Naive thymus-derived CD4-positive, alpha-beta T cell (primary cell): ENCODE measurements at regions not wholly inside any gene's neighbourhood (a gene's known extent, or its start where the extent isn't known, plus 50 kb on each side); places are given as distances from the start of the nearest gene placed in this dataset.

Experiments
- ATAC-seq: fragments of 150-1000 bp; cut with Tn5 transposase; 2 replicates; pipeline ENCODE4 v1.10.0; 2021; ENCODE audit warnings: mild to moderate bottlenecking, moderate library complexity
- CTCF ChIA-PET: fragments of 350-600 bp; sonication (Branson Sonifier 250); formaldehyde crosslinking; loops from one replicate; lab custom pipeline; 2021; ENCODE audit warnings: antibody characterized with exemption; lab: Charles Lee
- POLR2A ChIA-PET: fragments of 350-600 bp; sonication (Branson Sonifier 250); formaldehyde crosslinking; loops from one replicate; lab custom pipeline; 2021; ENCODE audit warnings: antibody characterized with exemption, inconsistent platforms; lab: Charles Lee
- DNase-seq, 9 donors: peaks; one replicate each; pipeline versions ENCODE4 v3.0.0 to v3.0.0-alpha.2; 2020 to 2022; ENCODE audit warnings: mixed read lengths in 1 of 9
- H3K27ac ChIP-seq: one replicate; pipeline ENCODE4 v1.7.0; 2013; ENCODE audit warnings: mild to moderate bottlenecking, low read depth, low read length, moderate library complexity
- H3K27me3 ChIP-seq, 2 donors: one replicate each; pipeline ENCODE4 v1.7.0; 2013; ENCODE audit warnings: low read length in 2 of 2, mild to moderate bottlenecking in 2 of 2, moderate library complexity in 2 of 2; ENCODE audit not compliant: control insufficient read depth in 2 of 2, insufficient read depth in 2 of 2
- H3K36me3 ChIP-seq, 3 experiments: 1 replicate in 2 of 3; 2 replicates in 1 of 3; pipeline ENCODE4 v1.7.0; 2013; ENCODE audit warnings: low read length in 3 of 3, mild to moderate bottlenecking in 3 of 3, moderate library complexity in 1 of 3; ENCODE audit not compliant: insufficient read depth in 3 of 3, control insufficient read depth in 2 of 3
- H3K4me1 ChIP-seq, 2 donors: one replicate each; pipeline ENCODE4 v1.7.0; 2013; ENCODE audit warnings: low read length in 2 of 2, mild to moderate bottlenecking in 2 of 2, moderate library complexity in 1 of 2; ENCODE audit not compliant: control insufficient read depth in 2 of 2, insufficient read depth in 2 of 2
- H3K4me3 ChIP-seq: 2 replicates; pipeline ENCODE4 v1.7.0; 2013; ENCODE audit warnings: mild to moderate bottlenecking, low read length
- H3K9me3 ChIP-seq, 3 experiments: 1 replicate in 2 of 3; 2 replicates in 1 of 3; pipeline ENCODE4 v1.7.0; 2013; ENCODE audit warnings: low read length in 3 of 3; ENCODE audit not compliant: control insufficient read depth in 2 of 3
- H3K27ac Mint-ChIP-seq, 9 donors: one replicate each; pipeline ENCODE4 v1.8.0; 2020 to 2022; ENCODE audit warnings: mixed read lengths in 9 of 9, mild to moderate bottlenecking in 8 of 9, moderate library complexity in 5 of 9, inconsistent platforms in 2 of 9
- H3K27me3 Mint-ChIP-seq, 5 donors: one replicate each; pipeline ENCODE4 v1.8.0; 2021 to 2022; ENCODE audit warnings: mixed read lengths in 5 of 5, mild to moderate bottlenecking in 1 of 5
- H3K36me3 Mint-ChIP-seq, 5 donors: one replicate each; pipeline ENCODE4 v1.8.0; 2020 to 2022; ENCODE audit warnings: mixed read lengths in 5 of 5, mild to moderate bottlenecking in 3 of 5, inconsistent platforms in 1 of 5
- H3K4me1 Mint-ChIP-seq, 7 donors: one replicate each; pipeline ENCODE4 v1.8.0; 2020 to 2022; ENCODE audit warnings: mixed read lengths in 7 of 7, mild to moderate bottlenecking in 3 of 7, inconsistent platforms in 1 of 7
- H3K4me3 Mint-ChIP-seq, 10 donors: one replicate each; pipeline ENCODE4 v1.8.0; 2020 to 2022; ENCODE audit warnings: mild to moderate bottlenecking in 10 of 10, mixed read lengths in 10 of 10, moderate library complexity in 6 of 10, inconsistent platforms in 2 of 10
- H3K9me3 Mint-ChIP-seq, 11 donors: one replicate each; pipeline ENCODE4 v1.8.0; 2020 to 2022; ENCODE audit warnings: mixed read lengths in 11 of 11, mild to moderate bottlenecking in 4 of 11, inconsistent platforms in 1 of 11, moderate library complexity in 1 of 11
- intact Hi-C, 2 donors: fragments of 100-400 bp; cut with micrococcal nuclease; formaldehyde crosslinking; loops; one replicate each; pipeline ENCODE4 v1.15.1; 2023

- no peaks in the 10 kb centered on the region for H3K27me3 Mint-ChIP-seq
- Histone ChIP-seq H3K27ac (no peak overlapping the region), H3K4me3 (no peak overlapping the region), H3K9me3 (no peaks in the 10 kb centered on the region), H3K27me3 (no peaks in the 10 kb centered on the region), H3K36me3 (no peaks in the 10 kb centered on the region), H3K4me1 (no peaks in the 10 kb centered on the region)
- ChIA-PET CTCF (interaction anchor here (1.3 to 4.3 kb wide), 3 partner anchors 23 to 253 kb away, joined by 3 to 20 read pairs (median 5); partner anchors contain the start of gene TMEM106B), POLR2A (no interaction called here)
- no peak for DNase-seq
- peaks cover 0 to 5% (median 0%) of the 10 kb centered on the region in 7 donors for H3K4me1 Mint-ChIP-seq
- intact Hi-C loops, result loop anchor here (5.0 kb wide), 1 partner anchor 642 kb away; no protein-coding TSS in a partner anchor
- no peak overlapping the region for H3K27ac Mint-ChIP-seq
- H3K9me3 Mint-ChIP-seq, result peaks cover 0 to 14% (median 2%) of the 10 kb centered on the region in 11 donors
- no peak overlapping the region for H3K4me3 Mint-ChIP-seq
- peaks cover 0 to 4% (median 1%) of the 10 kb centered on the region in 5 donors for H3K36me3 Mint-ChIP-seq
- no peak for ATAC-seq
These were observed 141.3 kb upstream of the TMEM106B start for GRCh38 chr7:12069757-12070156.

GRCh38 chr7:12074889-12075288, 136.2 kb upstream of the TMEM106B start:
- DNase-seq (no peak), ATAC-seq (no peak)
- CTCF ChIA-PET, result interaction anchor here (0.6 to 0.7 kb wide), 2 partner anchors 11 to 212 kb away, joined by 3 read pairs; no protein-coding TSS in a partner anchor
- Histone ChIP-seq H3K36me3 (no peaks in the 10 kb centered on the region), H3K4me3 (no peak overlapping the region), H3K27me3 (no peaks in the 10 kb centered on the region), H3K4me1 (no peaks in the 10 kb centered on the region), H3K27ac (no peak overlapping the region), H3K9me3 (peaks cover 0 to 9% (median 3%) of the 10 kb centered on the region in 3 experiments)
- POLR2A ChIA-PET, result no interaction called here
- H3K36me3 Mint-ChIP-seq, result peaks cover 0 to 19% (median 9%) of the 10 kb centered on the region in 5 donors
- no peaks in the 10 kb centered on the region for H3K4me1 Mint-ChIP-seq
- no peak overlapping the region for H3K4me3 Mint-ChIP-seq
- H3K9me3 Mint-ChIP-seq, result peaks cover 0 to 32% (median 17%) of the 10 kb centered on the region in 11 donors
- intact Hi-C loops, result no loop called here
- H3K27me3 Mint-ChIP-seq, result no peaks in the 10 kb centered on the region
- H3K27ac Mint-ChIP-seq, result no peak overlapping the region

GRCh38 chr7:12080006-12080405, 131.1 kb upstream of the TMEM106B start:
- H3K4me1 Mint-ChIP-seq, result no peaks in the 10 kb centered on the region
- Histone ChIP-seq H3K4me3 (no peak overlapping the region), H3K9me3 (peaks cover 0 to 7% (median 3%) of the 10 kb centered on the region in 3 experiments), H3K4me1 (no peaks in the 10 kb centered on the region), H3K27me3 (no peaks in the 10 kb centered on the region), H3K36me3 (no peaks in the 10 kb centered on the region), H3K27ac (no peak overlapping the region)
- no peak overlapping the region for H3K27ac Mint-ChIP-seq
- peaks cover 3 to 7% (median 4%) of the 10 kb centered on the region in 5 donors for H3K27me3 Mint-ChIP-seq
- peaks cover 0 to 16% (median 12%) of the 10 kb centered on the region in 11 donors for H3K9me3 Mint-ChIP-seq
- H3K36me3 Mint-ChIP-seq, result peaks cover 0 to 15% (median 5%) of the 10 kb centered on the region in 5 donors
- POLR2A ChIA-PET, result no interaction called here
- CTCF ChIA-PET, result no interaction called here
- no peak overlapping the region for H3K4me3 Mint-ChIP-seq
- DNase-seq (no peak), ATAC-seq (no peak)
- intact Hi-C loops, result no loop called here

- no peak overlapping the region for H3K4me3 ChIP-seq
- H3K27ac ChIP-seq, result no peak overlapping the region
- H3K27me3 ChIP-seq, result no peaks in the 10 kb centered on the region
- Mint-ChIP-seq H3K9me3 (peaks cover 0 to 16% (median 3%) of the 10 kb centered on the region in 11 donors), H3K4me3 (no peak overlapping the region), H3K36me3 (peaks cover 0 to 4% (median 3%) of the 10 kb centered on the region in 5 donors), H3K27me3 (peaks cover under 1 to 12% (median 6%) of the 10 kb centered on the region in 5 donors), H3K27ac (no peak overlapping the region), H3K4me1 (peaks cover 0 to 7% (median 0%) of the 10 kb centered on the region in 7 donors)
- H3K36me3 ChIP-seq, result no peaks in the 10 kb centered on the region
- no peaks in the 10 kb centered on the region for H3K9me3 ChIP-seq
- no peaks in the 10 kb centered on the region for H3K4me1 ChIP-seq
- POLR2A ChIA-PET, result no interaction called here
- intact Hi-C loops, result no loop called here
- CTCF ChIA-PET, result no interaction called here
- DNase-seq (no peak), ATAC-seq (no peak)
These were observed 125.6 kb upstream of the TMEM106B start for GRCh38 chr7:12085516-12085915.

DNA sequence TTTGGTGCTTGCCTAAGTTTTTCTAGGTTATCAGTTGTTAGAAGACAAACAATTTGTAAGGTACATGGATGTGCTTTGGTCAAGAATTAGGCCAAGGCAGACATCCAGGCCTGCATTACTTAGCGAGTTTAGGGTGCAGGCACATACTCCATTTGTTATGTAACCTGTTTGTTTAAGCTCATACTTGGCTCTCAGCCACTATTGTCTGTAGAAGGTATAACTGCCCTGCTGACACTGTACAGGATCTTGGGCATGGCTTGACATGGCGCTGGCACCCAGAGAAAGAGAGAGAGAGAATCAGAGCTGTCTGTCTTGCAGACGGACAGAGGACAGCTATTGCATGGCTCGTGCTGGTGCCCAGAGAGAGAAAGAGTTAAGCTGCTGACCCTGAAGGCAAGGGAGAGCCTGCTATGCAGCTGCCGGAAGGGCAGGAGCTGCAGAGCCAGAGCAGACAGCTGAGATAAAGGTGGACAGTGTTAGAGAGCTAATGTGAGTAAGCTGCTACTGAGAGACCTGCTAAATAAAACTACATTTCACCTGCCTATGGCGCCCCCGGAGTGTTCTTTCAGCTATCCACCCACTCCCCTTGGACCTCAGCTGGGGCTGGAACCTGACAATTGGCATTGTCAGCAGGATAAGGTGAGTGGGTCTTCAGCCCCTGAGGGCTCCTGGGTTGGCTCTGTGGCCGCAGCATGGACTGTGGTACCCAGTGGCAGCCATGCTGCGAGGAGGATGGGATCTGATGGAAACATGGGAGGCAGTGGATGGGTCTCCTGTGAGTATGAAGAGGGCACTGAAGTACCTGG, 120.9 kb upstream of the TMEM106B start:
- Histone ChIP-seq H3K9me3 (no peaks in the 10 kb centered on the region), H3K4me3 (no peak overlapping the region), H3K4me1 (no peaks in the 10 kb centered on the region), H3K27me3 (no peaks in the 10 kb centered on the region), H3K36me3 (no peaks in the 10 kb centered on the region), H3K27ac (no peak overlapping the region)
- H3K4me1 Mint-ChIP-seq, result peaks cover 0 to 7% (median 0%) of the 10 kb centered on the region in 7 donors
- ChIA-PET CTCF (no interaction called here), POLR2A (no interaction called here)
- ATAC-seq, result no peak
- no peak for DNase-seq
- H3K27me3 Mint-ChIP-seq, result peaks cover 0 to 15% (median 2%) of the 10 kb centered on the region in 5 donors
- peaks cover 0 to 16% (median 3%) of the 10 kb centered on the region in 11 donors for H3K9me3 Mint-ChIP-seq
- no peak overlapping the region for H3K27ac Mint-ChIP-seq
- H3K36me3 Mint-ChIP-seq, result peaks cover 0 to 4% (median 3%) of the 10 kb centered on the region in 5 donors
- intact Hi-C loops, result no loop called here
- H3K4me3 Mint-ChIP-seq, result no peak overlapping the region

DNA sequence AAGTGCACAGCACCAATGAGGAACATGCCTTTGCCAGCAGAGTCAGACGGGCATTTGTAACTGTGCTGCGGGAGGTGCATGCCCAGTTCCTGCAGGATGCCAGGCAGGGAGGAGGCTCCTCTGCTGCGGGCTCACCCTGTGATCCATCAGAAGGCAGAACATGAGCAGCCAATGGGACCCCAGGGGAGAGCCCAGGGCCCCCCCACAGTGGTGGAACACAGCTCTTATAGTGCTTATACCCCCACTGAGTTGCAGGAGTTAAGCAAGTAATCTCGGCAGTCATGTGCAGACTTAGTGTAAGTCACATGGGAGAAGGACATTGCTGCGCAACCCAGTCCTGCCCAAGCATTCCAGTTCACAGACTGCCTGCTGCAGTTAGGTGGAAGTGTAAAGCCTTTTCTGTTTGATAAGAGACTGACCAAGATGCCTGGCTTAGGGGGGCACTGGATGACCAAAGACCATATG, 120.3 kb upstream of the TMEM106B start:
- Histone ChIP-seq H3K36me3 (no peaks in the 10 kb centered on the region), H3K27me3 (no peaks in the 10 kb centered on the region), H3K4me1 (no peaks in the 10 kb centered on the region), H3K27ac (no peak overlapping the region), H3K9me3 (no peaks in the 10 kb centered on the region), H3K4me3 (no peak overlapping the region)
- Mint-ChIP-seq H3K36me3 (peaks cover 0 to 4% (median 3%) of the 10 kb centered on the region in 5 donors), H3K9me3 (peaks cover 0 to 16% (median 3%) of the 10 kb centered on the region in 11 donors), H3K27ac (no peak overlapping the region), H3K4me1 (peaks cover 0 to 7% (median 0%) of the 10 kb centered on the region in 7 donors), H3K4me3 (no peak overlapping the region), H3K27me3 (peaks cover 0 to 15% (median 0%) of the 10 kb centered on the region in 5 donors)
- ATAC-seq, result no peak
- CTCF ChIA-PET, result no interaction called here
- POLR2A ChIA-PET, result no interaction called here
- no peak for DNase-seq
- intact Hi-C loops, result no loop called here
